ENCODE measurements at regions not wholly inside any gene's neighbourhood (a gene's known extent, or its start where the extent isn't known, plus 50 kb on each side); places are given as distances from the start of the nearest gene placed in this dataset.

- peak in 7 of 56 donors; percentile 4 to 32 (median 22) for DNase-seq
Measured at GRCh38 chr7:30212701-30213111, 71.7 kb upstream of the ZNRF2 start.

GRCh38 chr7:30213637-30214036 lies 70.8 kb upstream of the ZNRF2 start:
- DNase-seq: no peak

- no peak for DNase-seq
Measured at GRCh38 chr7:30214651-30215137, 69.7 kb upstream of the ZNRF2 start.

GRCh38 chr7:30221764-30222163 lies 62.6 kb upstream of the ZNRF2 start:
- no peak for DNase-seq

- DNase-seq: no peak
Measured at GRCh38 chr7:30222515-30223215, 61.7 kb upstream of the ZNRF2 start.

GRCh38 chr7:30223896-30224295 lies 60.5 kb upstream of the ZNRF2 start:
- DNase-seq: no peak

GRCh38 chr7:30224511-30225062 lies 59.8 kb upstream of the ZNRF2 start:
- DNase-seq: no peak

- peak in 47 of 56 donors; percentile 19 to 82 (median 48) for DNase-seq
Measured at GRCh38 chr7:30225863-30226613, 58.4 kb upstream of the ZNRF2 start.

GRCh38 chr7:30226614-30227268 lies 57.7 kb upstream of the ZNRF2 start:
- no peak for DNase-seq

- DNase-seq: no peak
Measured at GRCh38 chr7:30231271-30231670, 53.1 kb upstream of the ZNRF2 start.

GRCh38 chr7:30232391-30232790 lies 52.0 kb upstream of the ZNRF2 start:
- DNase-seq: no peak
